HFFc6 (cell line): ENCODE measurements at regions not wholly inside any gene's neighbourhood (a gene's known extent, or its start where the extent isn't known, plus 50 kb on each side); places are given as distances from the start of the nearest gene placed in this dataset.

Source experiments
- DNase-seq: peaks from one replicate; pipeline ENCODE4 v3.0.0-alpha.2; 2018
- H3K27ac Mint-ChIP-seq: 2 replicates; pipeline ENCODE4 v1.8.0; 2020; ENCODE audit warnings: mild to moderate bottlenecking, mixed read lengths
- H3K27me3 Mint-ChIP-seq: 2 replicates; pipeline ENCODE4 v1.8.0; 2021; ENCODE audit warnings: mild to moderate bottlenecking, moderate library complexity, mixed read lengths; ENCODE audit not compliant: insufficient read depth
- H3K36me3 Mint-ChIP-seq: 2 replicates; pipeline ENCODE4 v1.8.0; 2021; ENCODE audit warnings: low read depth, mixed read lengths
- H3K4me1 Mint-ChIP-seq: 2 replicates; pipeline ENCODE4 v1.8.0; 2020; ENCODE audit warnings: low read depth, mixed read lengths
- H3K4me3 Mint-ChIP-seq: 2 replicates; pipeline ENCODE4 v1.8.0; 2020; ENCODE audit warnings: mild to moderate bottlenecking, moderate library complexity, mixed read lengths
- H3K9me3 Mint-ChIP-seq: 2 replicates; pipeline ENCODE4 v1.8.0; 2020; ENCODE audit warnings: mild to moderate bottlenecking, mixed read lengths
- TF ChIP-seq, protein P1 (sequence below): fragments of 200-600 bp; sonication (generic); IDR thresholded peaks from 2 replicates; pipeline ENCODE4 v1.5.0; 2021; ENCODE audit warnings: antibody characterized with exemption, mild to moderate bottlenecking

- Mint-ChIP-seq H3K27me3 (no peaks in the 10 kb centered on the region; the same call in 1 of the 2 replicates), H3K4me3 (no peak overlapping the region), H3K4me1 (no peaks in the 10 kb centered on the region), H3K27ac (no peak overlapping the region), H3K9me3 (no peaks in the 10 kb centered on the region), H3K36me3 (no peaks in the 10 kb centered on the region)
- DNase-seq = no peak
- TF ChIP-seq, protein P1, sequence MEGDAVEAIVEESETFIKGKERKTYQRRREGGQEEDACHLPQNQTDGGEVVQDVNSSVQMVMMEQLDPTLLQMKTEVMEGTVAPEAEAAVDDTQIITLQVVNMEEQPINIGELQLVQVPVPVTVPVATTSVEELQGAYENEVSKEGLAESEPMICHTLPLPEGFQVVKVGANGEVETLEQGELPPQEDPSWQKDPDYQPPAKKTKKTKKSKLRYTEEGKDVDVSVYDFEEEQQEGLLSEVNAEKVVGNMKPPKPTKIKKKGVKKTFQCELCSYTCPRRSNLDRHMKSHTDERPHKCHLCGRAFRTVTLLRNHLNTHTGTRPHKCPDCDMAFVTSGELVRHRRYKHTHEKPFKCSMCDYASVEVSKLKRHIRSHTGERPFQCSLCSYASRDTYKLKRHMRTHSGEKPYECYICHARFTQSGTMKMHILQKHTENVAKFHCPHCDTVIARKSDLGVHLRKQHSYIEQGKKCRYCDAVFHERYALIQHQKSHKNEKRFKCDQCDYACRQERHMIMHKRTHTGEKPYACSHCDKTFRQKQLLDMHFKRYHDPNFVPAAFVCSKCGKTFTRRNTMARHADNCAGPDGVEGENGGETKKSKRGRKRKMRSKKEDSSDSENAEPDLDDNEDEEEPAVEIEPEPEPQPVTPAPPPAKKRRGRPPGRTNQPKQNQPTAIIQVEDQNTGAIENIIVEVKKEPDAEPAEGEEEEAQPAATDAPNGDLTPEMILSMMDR = no peak
These were observed 69.7 kb downstream of the CMAS start for GRCh38 chr12:22115711-22116110.

- H3K9me3 Mint-ChIP-seq = no peaks in the 10 kb centered on the region
- no peaks in the 10 kb centered on the region for H3K36me3 Mint-ChIP-seq
- no peak overlapping the region for H3K4me3 Mint-ChIP-seq
- no peak for DNase-seq
- H3K27ac Mint-ChIP-seq = no peak overlapping the region
- H3K4me1 Mint-ChIP-seq = no peaks in the 10 kb centered on the region
- no peaks in the 10 kb centered on the region; the same call in 1 of the 2 replicates for H3K27me3 Mint-ChIP-seq
- TF ChIP-seq, protein P1 = no peak
These were observed 70.4 kb downstream of the CMAS start for GRCh38 chr12:22116376-22116775.

- no peaks in the 10 kb centered on the region; the same call in 1 of the 2 replicates for H3K27me3 Mint-ChIP-seq
- TF ChIP-seq, protein P1 = no peak
- H3K4me3 Mint-ChIP-seq = no peak overlapping the region
- H3K4me1 Mint-ChIP-seq = no peaks in the 10 kb centered on the region
- no peak for DNase-seq
- H3K9me3 Mint-ChIP-seq = no peaks in the 10 kb centered on the region
- no peaks in the 10 kb centered on the region for H3K36me3 Mint-ChIP-seq
- no peak overlapping the region for H3K27ac Mint-ChIP-seq
These were observed 71.7 kb downstream of the CMAS start for GRCh38 chr12:22117563-22118237.

- Mint-ChIP-seq H3K27me3 (no peaks in the 10 kb centered on the region; the same call in 1 of the 2 replicates), H3K9me3 (no peaks in the 10 kb centered on the region), H3K27ac (no peak overlapping the region), H3K4me3 (no peak overlapping the region), H3K36me3 (no peaks in the 10 kb centered on the region), H3K4me1 (no peaks in the 10 kb centered on the region)
- no peak for DNase-seq
- TF ChIP-seq, protein P1 = no peak
These were observed 72.3 kb downstream of the CMAS start for GRCh38 chr12:22118238-22118790.

DNA sequence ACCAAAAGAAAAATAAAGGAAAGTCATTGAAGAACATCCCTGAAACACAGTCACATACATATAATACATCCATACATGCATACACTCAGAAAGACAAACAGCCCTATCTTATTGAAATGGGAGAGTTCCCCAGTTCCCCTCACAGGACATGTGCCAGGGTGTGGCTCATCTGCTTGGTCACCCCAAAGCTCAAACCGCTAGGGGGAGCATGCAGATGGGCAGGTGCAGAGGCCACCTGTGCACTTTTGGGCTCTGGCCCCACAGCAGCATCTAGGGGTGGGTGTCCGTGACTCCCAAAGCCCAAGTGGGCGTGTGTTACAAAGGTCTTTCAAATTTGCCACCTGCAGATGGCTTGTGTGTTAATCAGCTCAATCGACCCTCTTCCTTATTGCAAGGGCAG, 75.2 kb downstream of the CMAS start:
- no peak overlapping the region for H3K4me3 Mint-ChIP-seq
- H3K27ac Mint-ChIP-seq = no peak overlapping the region
- H3K36me3 Mint-ChIP-seq = no peaks in the 10 kb centered on the region
- no peaks in the 10 kb centered on the region for H3K4me1 Mint-ChIP-seq
- no peak for DNase-seq
- no peaks in the 10 kb centered on the region; the same call in 1 of the 2 replicates for H3K27me3 Mint-ChIP-seq
- peaks cover 4% of the 10 kb centered on the region; the same call in 1 of the 2 replicates for H3K9me3 Mint-ChIP-seq
- TF ChIP-seq, protein P1 = peak; percentile 43
